ENCODE measurements at regions not wholly inside any gene's neighbourhood (a gene's known extent, or its start where the extent isn't known, plus 50 kb on each side); places are given as distances from the start of the nearest gene placed in this dataset.

DNA sequence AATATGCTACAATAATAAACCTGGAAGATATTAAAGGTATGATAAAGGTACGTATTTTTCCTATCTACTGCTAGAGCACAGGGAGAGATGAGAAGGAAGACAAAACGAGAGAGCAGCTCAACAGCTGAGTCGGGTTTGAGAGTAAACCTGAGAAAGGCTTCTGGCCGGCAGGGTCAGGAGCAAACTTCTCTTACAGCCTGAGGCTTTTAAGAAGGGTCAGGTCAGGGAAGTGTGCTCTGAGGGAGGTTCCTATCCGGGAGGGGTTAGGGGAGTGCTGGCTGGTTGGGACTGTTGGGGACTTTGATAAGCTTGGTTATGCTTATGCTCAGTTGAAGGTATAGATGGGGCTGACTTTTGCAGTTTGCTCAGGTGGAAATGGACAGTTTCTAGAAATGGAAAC, 77.7 kb upstream of the PRR20A start:
- TF ChIP-seq, protein P1, sequence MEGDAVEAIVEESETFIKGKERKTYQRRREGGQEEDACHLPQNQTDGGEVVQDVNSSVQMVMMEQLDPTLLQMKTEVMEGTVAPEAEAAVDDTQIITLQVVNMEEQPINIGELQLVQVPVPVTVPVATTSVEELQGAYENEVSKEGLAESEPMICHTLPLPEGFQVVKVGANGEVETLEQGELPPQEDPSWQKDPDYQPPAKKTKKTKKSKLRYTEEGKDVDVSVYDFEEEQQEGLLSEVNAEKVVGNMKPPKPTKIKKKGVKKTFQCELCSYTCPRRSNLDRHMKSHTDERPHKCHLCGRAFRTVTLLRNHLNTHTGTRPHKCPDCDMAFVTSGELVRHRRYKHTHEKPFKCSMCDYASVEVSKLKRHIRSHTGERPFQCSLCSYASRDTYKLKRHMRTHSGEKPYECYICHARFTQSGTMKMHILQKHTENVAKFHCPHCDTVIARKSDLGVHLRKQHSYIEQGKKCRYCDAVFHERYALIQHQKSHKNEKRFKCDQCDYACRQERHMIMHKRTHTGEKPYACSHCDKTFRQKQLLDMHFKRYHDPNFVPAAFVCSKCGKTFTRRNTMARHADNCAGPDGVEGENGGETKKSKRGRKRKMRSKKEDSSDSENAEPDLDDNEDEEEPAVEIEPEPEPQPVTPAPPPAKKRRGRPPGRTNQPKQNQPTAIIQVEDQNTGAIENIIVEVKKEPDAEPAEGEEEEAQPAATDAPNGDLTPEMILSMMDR (conservative IDR thresholded peaks at IDR 0.05; ENCODE audit: low read depth, low read length): no peak
- TF ChIP-seq EZH2phosphoT487 (IDR thresholded peaks at IDR 0.05; ENCODE audit: borderline replicate concordance, low read length): no peak

Measured in PC-3 (cell line).